HG03457 (cell line): ENCODE measurements at regions not wholly inside any gene's neighbourhood (a gene's known extent, or its start where the extent isn't known, plus 50 kb on each side); places are given as distances from the start of the nearest gene placed in this dataset.

ENCODE experiments used
- ATAC-seq: cut with Tn5 transposase; IDR thresholded peaks from one replicate; pipeline ENCODE4 v1.9.1; 2021; ENCODE audit warnings: moderate number of reproducible peaks; ENCODE audit not compliant: unreplicated experiment

DNA sequence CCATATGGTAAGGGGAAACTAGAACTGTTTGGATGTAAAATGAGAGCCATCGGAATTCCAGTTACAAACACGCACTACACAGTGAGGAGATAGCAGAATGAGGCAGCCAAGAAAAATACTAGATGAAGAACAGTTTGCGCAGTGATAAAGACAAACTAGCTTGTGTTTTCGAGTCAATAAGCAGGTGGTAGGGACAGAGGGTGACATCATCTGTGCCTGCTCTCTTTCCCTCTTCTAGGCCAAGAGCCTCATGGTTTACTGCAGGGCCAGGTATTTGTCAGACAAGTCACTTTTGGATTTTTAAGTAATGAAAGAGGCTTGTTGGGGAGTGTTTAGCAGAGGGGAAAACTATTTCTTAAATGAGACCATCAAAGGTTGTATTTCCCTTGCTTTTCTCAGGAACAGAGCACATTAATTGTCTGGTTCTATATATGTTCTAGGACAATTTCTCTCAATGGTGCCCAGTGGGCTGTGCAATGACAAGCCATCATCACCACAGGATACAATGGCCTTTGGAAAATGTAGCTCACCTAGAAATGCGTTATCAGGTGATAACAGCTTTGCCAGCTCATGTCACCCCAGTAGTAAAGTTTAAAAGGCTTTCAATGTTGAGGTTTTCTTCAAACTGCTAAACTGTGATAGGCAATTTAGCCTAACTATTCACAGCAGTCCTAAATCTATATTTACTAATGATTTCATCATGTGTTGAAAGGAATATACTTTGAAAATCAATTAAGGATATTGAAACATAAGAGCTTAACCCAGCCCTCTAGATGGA lies 1210.3 kb upstream of the ZEB2 start:
- no peak for ATAC-seq

DNA sequence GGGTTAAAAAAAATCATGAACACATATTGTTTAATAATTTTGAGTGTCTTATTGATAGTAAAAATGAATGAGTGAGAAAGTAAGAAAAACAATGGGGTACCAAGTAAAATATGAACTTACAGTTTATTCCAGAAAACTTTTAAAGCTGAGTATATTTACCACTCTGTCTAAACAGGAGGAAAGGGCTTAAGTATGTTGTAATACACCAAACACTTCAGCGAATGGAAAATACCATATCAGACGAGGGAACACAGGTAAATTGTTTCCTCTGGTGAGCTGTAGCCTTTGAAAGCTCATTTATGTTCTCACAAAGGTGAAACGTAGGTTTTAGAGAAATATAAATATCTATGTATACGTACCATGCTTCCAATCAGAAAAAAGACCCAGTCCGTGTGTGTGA lies 1209.6 kb upstream of the ZEB2 start:
- no peak for ATAC-seq

- no peak for ATAC-seq
Measured at GRCh38 chr2:145728511-145728910, 1208.6 kb upstream of the ZEB2 start.

DNA sequence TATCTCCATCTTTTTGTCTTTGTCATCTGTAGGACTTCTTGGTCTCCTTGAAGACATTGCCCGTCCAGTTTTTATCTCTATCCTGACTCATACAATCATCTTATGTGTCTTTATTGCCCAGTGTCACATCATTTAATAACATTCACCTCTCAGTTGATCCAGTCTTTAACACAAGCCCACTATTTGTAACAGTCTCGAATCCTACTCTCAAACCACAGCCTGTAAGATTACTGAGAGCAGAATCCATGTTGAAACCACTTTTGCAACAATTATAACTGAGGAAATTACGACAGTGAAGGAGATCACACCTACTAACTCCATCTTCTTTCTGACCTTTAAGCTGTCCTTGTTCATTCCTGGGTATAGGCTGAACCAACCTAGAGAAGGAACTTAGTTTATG lies 1206.0 kb upstream of the ZEB2 start:
- no peak for ATAC-seq

DNA sequence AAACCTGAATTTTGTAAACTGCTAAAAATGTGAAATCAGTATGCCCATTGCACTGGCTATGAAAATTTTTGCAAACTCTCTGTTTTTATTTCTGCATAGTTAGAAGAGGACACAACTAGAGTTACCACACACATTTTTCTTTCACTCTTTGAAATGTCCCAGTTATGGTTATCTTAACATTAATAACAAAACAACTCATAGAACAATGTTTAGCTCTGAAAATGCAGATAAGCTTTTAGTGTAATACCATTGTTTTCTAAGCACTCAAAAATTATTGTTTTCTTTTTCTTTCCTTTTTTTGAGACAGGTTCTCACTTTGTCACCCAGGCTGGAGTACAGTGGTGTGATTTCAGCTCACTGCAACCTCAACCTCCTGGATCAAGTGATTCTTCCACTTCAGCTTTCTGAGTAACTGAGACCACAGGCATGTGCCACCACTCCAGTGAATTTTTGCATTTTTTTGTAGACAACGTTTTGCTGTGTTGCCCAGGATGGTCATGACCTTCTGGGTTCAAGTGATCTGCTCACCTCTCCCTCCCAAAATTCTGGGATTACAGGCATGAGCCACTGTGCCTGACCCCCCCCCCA lies 1204.5 kb upstream of the ZEB2 start:
- no peak for ATAC-seq

DNA sequence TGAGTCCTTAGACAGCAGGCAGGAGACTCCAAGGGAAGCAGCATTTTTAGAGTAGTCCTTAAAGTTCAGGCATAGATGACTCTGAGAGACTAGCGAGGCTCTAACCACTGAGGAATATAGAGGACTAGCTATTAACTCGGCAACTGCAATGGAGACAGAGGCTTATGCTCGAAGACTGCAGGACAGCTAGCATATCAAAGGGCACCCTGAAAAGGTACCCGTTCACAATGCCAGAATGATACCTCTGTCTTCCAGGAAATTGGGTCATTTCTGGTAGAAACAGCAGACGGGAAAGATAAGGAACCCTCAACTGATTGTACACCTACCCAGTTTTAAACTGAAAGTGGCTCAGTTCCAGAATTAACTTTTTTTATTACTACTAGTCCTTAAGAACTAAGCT lies 1204.0 kb upstream of the ZEB2 start:
- ATAC-seq: no peak

DNA sequence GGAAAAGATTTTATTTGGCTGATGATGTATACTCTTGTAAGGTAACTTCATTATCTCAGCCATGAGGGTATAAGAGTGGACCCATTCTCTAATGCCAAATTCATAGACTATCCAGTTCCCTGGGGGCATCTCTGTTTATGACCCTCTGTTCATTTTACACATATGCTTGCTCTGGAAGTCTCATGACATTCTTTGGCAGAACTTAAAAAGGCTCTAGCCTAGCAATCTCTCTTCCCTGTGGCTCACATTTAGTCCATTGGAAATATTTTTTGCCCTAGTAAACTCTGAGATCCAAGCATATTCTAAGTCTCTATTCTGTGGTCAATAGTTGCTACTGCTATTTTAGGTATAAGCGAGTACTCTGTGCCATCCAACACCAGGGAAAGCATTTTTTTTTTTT lies 1201.8 kb upstream of the ZEB2 start:
- ATAC-seq: no peak

DNA sequence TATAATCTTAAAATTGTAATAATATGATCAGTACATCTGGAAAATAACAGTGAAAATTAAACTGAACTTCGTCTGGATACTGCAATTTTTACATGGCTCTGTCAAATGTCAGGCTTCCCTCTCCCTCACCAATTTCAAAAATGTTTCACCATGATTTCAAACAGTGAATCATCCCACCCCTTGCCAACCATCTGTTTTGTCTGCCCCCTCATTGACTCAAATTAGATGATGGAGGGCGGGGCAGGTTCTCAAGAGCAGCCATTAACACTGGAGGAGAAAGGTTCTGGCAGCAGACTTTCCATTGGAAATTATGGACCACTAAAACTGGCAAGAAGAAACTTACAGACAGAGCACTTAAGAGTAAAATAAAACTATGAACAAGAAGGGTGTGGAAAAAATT lies 1195.7 kb upstream of the ZEB2 start:
- ATAC-seq: no peak

DNA sequence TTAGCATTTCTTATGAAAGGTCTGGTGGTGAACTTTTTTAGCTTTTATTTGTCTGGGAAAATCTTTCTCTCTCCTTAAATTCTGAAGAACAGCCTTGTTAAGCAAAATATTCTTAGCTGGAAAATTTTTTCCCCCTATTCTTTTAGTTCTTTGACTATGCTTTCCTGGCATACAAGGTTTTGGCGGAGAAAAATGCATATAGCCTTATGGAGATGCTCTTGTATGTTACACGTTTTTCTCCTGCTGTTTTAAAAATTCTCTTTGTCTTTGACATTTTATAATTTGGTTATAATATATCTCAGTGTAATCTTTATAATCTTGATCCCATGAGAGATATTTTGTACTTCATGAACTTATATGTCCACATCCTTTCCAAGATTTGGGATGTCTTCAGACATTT lies 1190.4 kb upstream of the ZEB2 start:
- ATAC-seq: no peak

DNA sequence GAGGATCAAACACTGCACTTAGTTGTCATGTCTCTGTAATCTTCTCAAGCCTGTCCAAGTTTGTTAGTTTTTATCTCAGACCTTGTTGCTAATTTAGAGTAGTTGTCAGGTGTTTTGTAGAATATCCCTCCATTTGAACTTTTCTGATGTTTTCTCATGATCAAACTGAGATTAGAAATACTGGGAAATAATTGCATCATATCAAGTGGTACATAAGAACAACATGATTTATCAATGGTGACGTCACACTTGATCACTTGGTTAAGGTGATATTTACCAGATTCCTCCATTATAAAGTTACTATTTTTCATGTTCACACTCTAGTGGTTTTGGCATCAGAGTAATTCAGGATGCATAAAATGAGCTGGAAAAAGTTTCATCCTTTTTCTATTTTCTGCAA lies 1182.4 kb upstream of the ZEB2 start:
- ATAC-seq: no peak

GRCh38 chr2:145692971-145693478 lies 1173.1 kb upstream of the ZEB2 start:
- ATAC-seq: peak; percentile 96

DNA sequence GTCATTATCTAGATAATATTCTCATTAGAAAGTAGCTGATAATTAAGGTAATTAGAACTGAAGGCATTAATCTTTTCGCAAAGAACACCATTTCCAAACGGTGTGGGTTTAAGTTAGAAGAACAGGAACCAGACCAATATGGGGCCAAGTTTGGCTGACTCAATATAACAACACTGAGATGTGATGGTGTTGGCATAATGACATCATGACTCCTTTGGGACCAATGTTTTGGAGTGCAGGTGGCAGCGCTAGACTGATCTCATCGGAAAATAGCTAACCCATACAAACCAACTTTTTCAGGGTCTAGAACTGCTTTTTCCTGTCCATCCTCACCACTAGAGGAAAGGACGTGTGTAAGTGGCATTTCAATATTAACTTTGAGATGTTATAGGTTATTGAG lies 1171.7 kb upstream of the ZEB2 start:
- no peak for ATAC-seq

GRCh38 chr2:145690183-145690778 lies 1170.4 kb upstream of the ZEB2 start:
- no peak for ATAC-seq

DNA sequence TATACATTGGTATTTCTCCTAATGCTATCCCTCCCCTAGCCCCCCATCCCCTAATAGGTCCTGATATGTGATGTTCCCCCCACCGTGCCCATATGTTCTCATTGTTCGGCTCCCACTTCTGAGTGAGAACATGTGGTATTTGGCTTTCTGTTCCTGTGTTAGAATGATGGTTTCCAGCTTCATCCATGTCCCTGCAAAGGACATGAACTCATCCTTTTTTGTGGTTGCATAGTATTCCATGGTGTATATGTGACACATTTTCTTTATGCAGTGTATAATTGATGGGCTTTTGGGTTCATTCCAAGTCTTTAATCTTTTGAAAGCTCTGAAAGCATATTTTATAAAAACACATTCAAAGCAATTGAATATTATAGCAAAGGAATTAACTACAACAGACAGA lies 1169.4 kb upstream of the ZEB2 start:
- no peak for ATAC-seq

DNA sequence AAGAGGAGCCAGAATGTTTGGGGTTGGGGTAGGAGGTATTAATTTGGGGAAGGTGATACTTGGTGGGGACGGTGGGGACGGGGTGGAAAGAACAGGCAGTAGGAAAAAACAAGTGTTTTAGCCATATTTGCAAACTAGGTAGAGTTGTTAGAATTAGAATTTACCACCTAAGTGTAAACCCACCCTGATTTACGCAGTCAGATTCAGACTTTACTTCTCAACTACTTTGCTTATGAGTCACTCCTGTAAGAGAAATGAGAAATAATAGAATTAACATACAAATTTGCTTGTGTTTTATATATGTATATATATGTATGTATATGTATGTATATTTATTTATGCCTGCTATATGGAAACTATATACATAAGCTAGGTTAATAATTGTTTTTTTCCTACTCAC lies 1168.2 kb upstream of the ZEB2 start:
- ATAC-seq: no peak

DNA sequence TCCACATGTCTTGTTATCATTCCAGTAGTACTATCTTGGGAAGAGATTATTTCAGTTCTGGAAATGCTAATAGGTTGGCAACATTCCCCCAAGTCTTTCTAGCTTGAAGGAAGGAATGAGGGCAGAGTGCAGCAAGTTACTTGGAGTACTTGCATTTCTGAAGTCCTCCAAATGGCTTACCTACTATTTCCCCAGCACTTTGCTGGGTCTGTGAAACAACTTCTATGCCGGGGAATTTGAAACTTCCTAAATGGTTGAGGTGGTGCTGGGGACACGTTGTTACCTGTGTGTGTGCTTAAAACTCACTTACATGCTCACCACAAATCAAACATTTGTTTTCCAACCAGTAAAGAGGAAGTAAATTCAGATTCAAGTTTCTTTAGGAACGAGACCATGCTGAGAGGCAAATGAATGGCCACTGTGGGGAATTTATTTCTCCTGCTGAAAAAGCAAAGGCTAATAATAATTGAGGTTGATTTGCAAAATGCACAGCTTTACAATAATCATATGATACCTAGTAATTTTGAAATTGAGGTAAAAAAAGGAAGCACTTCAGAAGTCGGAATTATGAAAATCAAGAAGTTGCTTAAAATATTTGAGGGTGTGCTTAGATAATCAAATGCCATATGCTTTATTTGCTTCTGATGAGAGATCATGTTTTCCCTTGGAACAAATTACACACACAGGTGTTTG lies 1167.7 kb upstream of the ZEB2 start:
- ATAC-seq: peak; percentile 45

DNA sequence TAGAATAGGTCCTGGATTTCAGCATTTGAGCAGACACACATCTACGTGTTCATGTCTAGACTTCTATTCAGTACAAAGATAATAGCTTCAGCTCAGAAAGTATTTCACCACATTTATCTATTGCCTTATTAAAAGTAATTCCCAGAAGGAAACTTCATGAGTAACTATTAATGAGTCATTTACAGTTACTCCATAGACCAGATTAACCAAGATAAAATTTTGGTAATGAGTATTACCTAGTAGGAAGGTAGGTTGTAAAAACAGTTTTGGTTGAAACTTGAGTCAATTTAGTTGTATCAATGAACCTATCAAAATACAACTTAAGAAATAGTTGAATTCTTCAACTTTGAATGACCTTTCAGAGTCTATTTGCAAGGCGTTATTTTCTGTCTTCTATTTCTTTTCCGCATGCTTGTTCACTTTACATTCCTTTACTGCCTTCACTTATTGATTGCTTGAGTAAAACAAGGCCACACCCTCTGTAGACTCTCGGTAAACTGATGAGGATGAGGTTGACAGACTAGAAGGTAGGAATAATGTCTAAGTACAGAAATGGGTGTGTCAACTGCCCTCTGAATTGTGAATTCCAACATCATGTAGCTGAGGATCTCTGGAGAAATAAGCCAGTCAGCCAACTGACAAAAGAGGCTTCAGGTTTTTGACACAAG lies 1165.6 kb upstream of the ZEB2 start:
- no peak for ATAC-seq

DNA sequence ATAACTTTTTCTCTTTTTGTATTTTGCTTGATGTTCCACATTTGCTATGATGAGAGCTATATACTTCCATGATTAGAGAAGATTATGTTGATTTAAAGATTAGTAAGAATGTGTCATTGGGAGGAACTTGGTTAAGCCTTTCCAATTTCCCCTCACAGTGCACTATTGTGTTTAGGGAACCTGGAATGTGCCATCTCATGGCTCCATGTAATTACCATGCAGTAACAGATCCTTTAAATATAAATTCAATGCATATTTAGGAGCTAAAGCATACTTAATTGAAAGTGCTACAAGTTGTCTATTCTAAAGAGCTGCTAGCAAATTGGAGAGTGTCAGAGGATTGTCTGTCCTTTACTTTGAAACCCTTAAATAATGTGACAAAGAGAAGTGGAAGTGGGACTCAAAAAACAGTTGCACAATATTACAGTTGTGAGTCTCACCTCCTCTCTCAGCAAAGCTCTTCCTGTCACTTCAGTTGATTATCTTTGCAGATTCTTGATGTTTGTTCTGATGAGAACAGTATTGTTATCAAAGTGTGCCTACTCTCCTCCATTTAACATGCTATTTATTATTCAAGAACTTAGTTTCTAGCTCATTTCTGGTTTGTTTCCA lies 1162.7 kb upstream of the ZEB2 start:
- no peak for ATAC-seq

DNA sequence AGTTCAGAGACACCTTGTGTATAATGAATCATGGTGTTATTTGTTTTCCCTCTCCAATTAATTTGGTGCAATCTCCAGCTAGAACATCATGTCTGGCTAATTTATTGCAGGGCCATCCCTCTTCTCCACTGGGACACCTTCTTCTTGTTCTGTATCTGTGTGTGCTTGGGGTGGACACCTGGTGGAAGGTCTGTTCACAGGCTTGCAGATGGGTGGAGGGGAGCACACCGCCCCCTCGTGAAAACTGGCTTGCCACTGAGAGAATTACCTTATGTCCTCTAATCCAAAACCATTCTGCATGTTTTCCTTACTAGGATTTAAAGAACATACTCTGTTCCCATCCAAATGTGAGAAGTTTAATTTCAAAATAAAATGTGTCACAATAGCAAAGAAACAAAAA lies 1160.4 kb upstream of the ZEB2 start:
- ATAC-seq: no peak

- no peak for ATAC-seq
Measured at GRCh38 chr2:145677371-145677770, 1157.5 kb upstream of the ZEB2 start.

- ATAC-seq: no peak
Measured at GRCh38 chr2:145674705-145675104, 1154.8 kb upstream of the ZEB2 start.
